ENCODE measurements at regions not wholly inside any gene's neighbourhood (a gene's known extent, or its start where the extent isn't known, plus 50 kb on each side); places are given as distances from the start of the nearest gene placed in this dataset.

- DNase-seq: no peak
Observed at GRCh38 chr2:44879269-44880124, 62.0 kb upstream of the SIX3 start.

- DNase-seq: no peak
Observed at GRCh38 chr2:44880125-44880483, 61.4 kb upstream of the SIX3 start.

- no peak for DNase-seq
Observed at GRCh38 chr2:44881856-44882255, 59.6 kb upstream of the SIX3 start.

- DNase-seq: no peak
Observed at GRCh38 chr2:44883356-44883755, 58.1 kb upstream of the SIX3 start.

GRCh38 chr2:44884231-44884630 lies 57.3 kb upstream of the SIX3 start:
- no peak for DNase-seq

- no peak for DNase-seq
Observed at GRCh38 chr2:44884677-44885076, 56.8 kb upstream of the SIX3 start.

- DNase-seq: no peak
Observed at GRCh38 chr2:44886414-44886813, 55.1 kb upstream of the SIX3 start.

GRCh38 chr2:44889096-44889495 lies 52.4 kb upstream of the SIX3 start:
- DNase-seq: no peak
